ENCODE measurements at regions not wholly inside any gene's neighbourhood (a gene's known extent, or its start where the extent isn't known, plus 50 kb on each side); places are given as distances from the start of the nearest gene placed in this dataset.
"Not testable (repeated sequence)": the region's sequence is repeated elsewhere in the genome, so short reads cannot be mapped to it uniquely, and the experiment has no call there.

DNA sequence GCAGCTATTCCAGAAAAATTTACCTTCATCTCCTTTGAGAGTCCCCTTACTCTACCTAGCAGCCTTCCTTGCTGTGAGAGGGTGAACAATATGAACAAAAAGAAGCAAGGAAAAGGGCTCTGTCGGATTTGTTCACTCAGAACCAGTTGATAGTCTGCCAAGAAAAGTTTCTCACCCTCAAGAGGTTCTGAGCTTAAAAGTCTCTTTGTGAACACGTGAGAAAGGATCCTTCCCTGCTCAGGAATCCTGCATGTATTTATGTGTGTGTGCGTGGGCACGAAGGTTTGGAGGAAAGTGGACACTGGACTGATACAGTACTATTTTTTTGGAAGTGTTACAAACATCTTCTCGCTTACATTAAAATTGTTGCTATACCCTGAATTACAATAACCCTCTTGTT, 178.6 kb upstream of the JADE1 start:
- no peak for DNase-seq
- Histone ChIP-seq H3K27ac (replicated peaks) (no peak overlapping the region), H3K4me3 (no peak overlapping the region), H3K4me1 (peaks cover 13% of the 10 kb centered on the region), H3K36me3 (no peaks in the 10 kb centered on the region), H3K9me3 (replicated peaks) (no peaks in the 10 kb centered on the region), H3K27me3 (ENCODE audit: low read depth) (no peaks in the 10 kb centered on the region)
- no peak for TF ChIP-seq CTCF (IDR thresholded peaks at IDR 0.05; ENCODE audit: borderline replicate concordance)
- intact Hi-C loops (cut with micrococcal nuclease): no loop called here

DNA sequence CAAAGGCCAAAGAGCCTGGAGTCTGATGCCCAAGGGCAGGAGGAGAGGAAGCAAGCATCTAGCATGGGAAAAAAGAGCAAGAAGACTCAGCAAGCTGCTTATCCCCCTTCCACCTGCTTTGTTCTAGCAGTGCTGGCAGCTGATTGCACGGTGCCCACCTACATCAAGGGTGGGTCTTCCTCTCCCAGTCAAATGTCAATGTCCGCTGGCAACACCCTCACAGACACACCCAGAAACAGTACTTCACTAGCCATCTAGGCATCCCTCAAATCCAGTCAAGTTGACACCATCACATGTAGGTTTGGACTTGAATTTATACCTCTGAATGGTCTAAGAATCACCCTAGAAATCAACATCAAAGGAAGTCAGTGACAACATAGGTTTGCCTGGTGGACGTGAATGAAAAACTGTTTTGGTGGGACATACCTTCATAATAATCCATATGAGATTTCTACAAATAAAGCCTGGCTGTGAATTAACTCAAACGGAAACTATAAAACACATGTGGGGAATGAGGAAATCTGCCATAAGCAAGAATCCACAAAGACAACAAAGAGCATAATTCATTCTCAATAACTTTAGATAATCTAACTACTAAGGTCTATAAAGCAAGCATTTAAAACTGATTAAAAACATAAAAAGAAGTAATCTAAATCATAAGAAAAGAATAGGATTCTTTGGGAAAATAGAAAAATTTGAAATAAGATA, 185.8 kb upstream of the JADE1 start:
- intact Hi-C loops (cut with micrococcal nuclease): no loop called here
- H3K36me3 ChIP-seq: no peaks in the 10 kb centered on the region
- TF ChIP-seq CTCF (IDR thresholded peaks at IDR 0.05; ENCODE audit: borderline replicate concordance): no peak
- H3K9me3 ChIP-seq (replicated peaks): peaks cover 3% of the 10 kb centered on the region
- H3K4me3 ChIP-seq: no peak overlapping the region
- H3K27me3 ChIP-seq (ENCODE audit: low read depth): no peaks in the 10 kb centered on the region
- no peak for DNase-seq
- no peak overlapping the region for H3K27ac ChIP-seq (replicated peaks)
- H3K4me1 ChIP-seq: no peaks in the 10 kb centered on the region

GRCh38 chr4:128620279-128620965, 189.1 kb upstream of the JADE1 start:
- H3K27ac ChIP-seq (replicated peaks); H3K4me3 ChIP-seq; H3K4me1 ChIP-seq; DNase-seq; H3K27me3 ChIP-seq (ENCODE audit: low read depth); H3K9me3 ChIP-seq (replicated peaks); intact Hi-C loops (cut with micrococcal nuclease); H3K36me3 ChIP-seq: not testable (repeated sequence)

- intact Hi-C loops (cut with micrococcal nuclease): no loop called here
- H3K4me1 ChIP-seq: no peaks in the 10 kb centered on the region
- no peak overlapping the region for H3K4me3 ChIP-seq
- no peak overlapping the region for H3K27ac ChIP-seq (replicated peaks)
- no peaks in the 10 kb centered on the region for H3K27me3 ChIP-seq (ENCODE audit: low read depth)
- H3K36me3 ChIP-seq: no peaks in the 10 kb centered on the region
- peaks cover 3% of the 10 kb centered on the region for H3K9me3 ChIP-seq (replicated peaks)
- TF ChIP-seq CTCF (IDR thresholded peaks at IDR 0.05; ENCODE audit: borderline replicate concordance): no peak
- DNase-seq: no peak
These were observed 194.3 kb upstream of the JADE1 start for GRCh38 chr4:128615197-128615596.

DNA sequence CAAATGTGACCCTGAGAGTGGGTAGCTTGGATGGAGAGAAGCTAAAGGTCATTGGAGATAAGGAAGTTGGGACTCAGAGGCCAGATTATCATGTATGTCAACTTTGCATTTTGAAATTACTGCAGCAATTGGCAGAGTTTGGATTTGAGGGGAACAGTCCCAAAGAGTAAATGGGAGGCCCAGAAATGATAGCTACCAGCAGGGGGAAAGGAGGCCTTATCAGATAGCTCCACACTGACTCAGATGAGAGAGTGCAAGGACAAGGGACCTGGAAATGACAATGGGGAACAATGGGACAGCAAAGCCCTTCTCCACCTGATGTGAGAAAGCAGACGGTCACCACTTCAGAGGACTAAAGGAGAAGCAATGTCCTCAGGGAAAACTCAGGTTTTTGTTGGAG, 201.5 kb upstream of the JADE1 start:
- H3K9me3 ChIP-seq (replicated peaks): no peaks in the 10 kb centered on the region
- no peak for DNase-seq
- no peak for TF ChIP-seq CTCF (IDR thresholded peaks at IDR 0.05; ENCODE audit: borderline replicate concordance)
- H3K4me3 ChIP-seq: no peak overlapping the region
- intact Hi-C loops (cut with micrococcal nuclease): no loop called here
- H3K36me3 ChIP-seq: no peaks in the 10 kb centered on the region
- peaks cover 5% of the 10 kb centered on the region for H3K4me1 ChIP-seq
- H3K27me3 ChIP-seq (ENCODE audit: low read depth): no peaks in the 10 kb centered on the region
- no peak overlapping the region for H3K27ac ChIP-seq (replicated peaks)

GRCh38 chr4:128606173-128606572, 203.3 kb upstream of the JADE1 start:
- Histone ChIP-seq H3K9me3 (replicated peaks) (no peaks in the 10 kb centered on the region), H3K36me3 (no peaks in the 10 kb centered on the region), H3K4me1 (peaks cover 16% of the 10 kb centered on the region), H3K27me3 (ENCODE audit: low read depth) (no peaks in the 10 kb centered on the region), H3K27ac (replicated peaks) (no peak overlapping the region), H3K4me3 (no peak overlapping the region)
- intact Hi-C loops (cut with micrococcal nuclease): no loop called here
- TF ChIP-seq CTCF (IDR thresholded peaks at IDR 0.05; ENCODE audit: borderline replicate concordance): no peak
- DNase-seq: no peak

Data from left ventricle myocardium inferior (tissue), 1 donor.